HepG2 (cell line): ENCODE measurements at regions not wholly inside any gene's neighbourhood (a gene's known extent, or its start where the extent isn't known, plus 50 kb on each side); places are given as distances from the start of the nearest gene placed in this dataset.
A peak's percentile ranks its signal among the peaks of the same experiment; 100 is the strongest.

Experiments used
- ATAC-seq: fragments of 200-7000 bp; cut with Tn5 transposase; 3 replicates; pipeline ENCODE4 v1.9.1; 2020; ENCODE audit warnings: mild to moderate bottlenecking, moderate library complexity
- BruUV-seq: library from RNA; stranded (reverse); fragments of 400-500 nt; replicated peaks from 2 replicates; lab custom pipeline; 2021; lab: Mats Ljungman, UMichigan
- CTCF ChIA-PET: fragments of 300-600 bp; formaldehyde crosslinking; extraction: SDS; loops from one replicate; lab custom pipeline; 2021; ENCODE audit warnings: low total read pairs, inconsistent platforms, low intra/inter-chr PET ratio; lab: Yijun Ruan, JAX
- POLR2A ChIA-PET: fragments of 350-600 bp; sonication (Branson Sonifier 250); formaldehyde crosslinking; loops from one replicate; lab custom pipeline; 2020; ENCODE audit warnings: antibody characterized with exemption, inconsistent platforms; lab: Yijun Ruan, JAX
- DNase-seq: peaks from one replicate; pipeline ENCODE4 v3.0.0-alpha.2; 2015; ENCODE audit warnings: low spot score
- FAIRE-seq: peaks from 3 replicates; lab custom pipeline; 2011; peaks lifted over from hg19 to GRCh38; lab: Jason Lieb, UNC
- H2AFZ ChIP-seq: one replicate; pipeline ENCODE4 v1.6.1; 2011; ENCODE audit warnings: low read length, inconsistent platforms
- H3K27ac ChIP-seq: fragments of 300-600 bp; 3 replicates; pipeline ENCODE4 v1.8.0; 2011; ENCODE audit warnings: mixed run types, mild to moderate bottlenecking, mixed read lengths, low read length, inconsistent platforms; ENCODE audit not compliant: insufficient read depth; ENCODE audit errors: extremely low read length
- H3K27me3 ChIP-seq, 2 experiments: fragments of 200-600 bp in 1 of 2; 2 replicates in 1 of 2; 3 replicates in 1 of 2; pipeline versions ENCODE4 v1.6.0 to v1.8.0; 2011; ENCODE audit warnings: low read length in 2 of 2, mild to moderate bottlenecking in 2 of 2, moderate library complexity in 2 of 2, inconsistent platforms in 1 of 2; ENCODE audit not compliant: insufficient read depth in 2 of 2, control insufficient read depth in 1 of 2
- H3K36me3 ChIP-seq, 2 experiments: fragments of 200-600 bp in 1 of 2; replicated peaks in 1 of 2; 2 replicates in 1 of 2; 3 replicates in 1 of 2; pipeline versions ENCODE4 v1.5.1 to v1.8.0; 2011; ENCODE audit warnings: low read length in 2 of 2, inconsistent platforms in 1 of 2; ENCODE audit not compliant: insufficient read depth in 2 of 2, control insufficient read depth in 1 of 2
- H3K4me1 ChIP-seq: 2 replicates; pipeline ENCODE4 v1.5.1; 2012; ENCODE audit warnings: low read length, inconsistent platforms; ENCODE audit not compliant: insufficient read depth
- H3K4me2 ChIP-seq: 2 replicates; pipeline ENCODE4 v1.6.0; 2011; ENCODE audit warnings: low read depth, low read length, inconsistent platforms
- H3K4me3 ChIP-seq, 3 experiments: fragments of 200-600 bp in 1 of 3; sonication (generic), shearing (Covaris generic) in 1 of 3; replicated peaks in 1 of 3; 2 replicates each; pipeline ENCODE4 v1.5.1; 2011 to 2016; ENCODE audit warnings: low read length in 3 of 3, inconsistent platforms in 2 of 3, low read depth in 2 of 3, mild to moderate bottlenecking in 2 of 3, control low read depth in 1 of 3, mixed read lengths in 1 of 3; ENCODE audit not compliant: insufficient read depth in 1 of 3
- H3K79me2 ChIP-seq: one replicate; pipeline ENCODE4 v1.6.1; 2011; ENCODE audit warnings: low read length, inconsistent platforms; ENCODE audit not compliant: insufficient read depth
- H3K9ac ChIP-seq: 2 replicates; pipeline ENCODE4 v1.6.0; 2011; ENCODE audit warnings: mild to moderate bottlenecking, low read depth, low read length, inconsistent platforms; ENCODE audit not compliant: insufficient read depth
- H3K9me3 ChIP-seq: 2 replicates; pipeline ENCODE4 v1.5.1; 2012; ENCODE audit warnings: mild to moderate bottlenecking, low read length
- H4K20me1 ChIP-seq: 2 replicates; pipeline ENCODE4 v1.6.0; 2011; ENCODE audit warnings: inconsistent platforms, mild to moderate bottlenecking, low read length, moderate library complexity; ENCODE audit not compliant: insufficient read depth
- KLF12 ChIP-seq: sonication (generic); formaldehyde crosslinking; IDR thresholded peaks from 2 replicates; pipeline ENCODE4 v1.4.0; 2020; ENCODE audit warnings: missing genetic modification reagents, borderline replicate concordance
- MTF1 ChIP-seq: sonication (generic); formaldehyde crosslinking; IDR thresholded peaks from 2 replicates; pipeline ENCODE4 v1.5.0; 2020; ENCODE audit warnings: missing genetic modification reagents
- RAD21 ChIP-seq: fragments of 450-650 bp; formaldehyde crosslinking; IDR thresholded peaks from 2 replicates; pipeline ENCODE4 v1.5.0; 2020; ENCODE audit warnings: mild to moderate bottlenecking
- STAG1 ChIP-seq: sonication (generic); formaldehyde crosslinking; IDR thresholded peaks from 2 replicates; pipeline ENCODE4 v1.4.0; 2020; ENCODE audit warnings: missing genetic modification reagents
- STAT5B ChIP-seq: sonication (generic); formaldehyde crosslinking; IDR thresholded peaks from 2 replicates; pipeline ENCODE4 v1.4.0; 2020; ENCODE audit warnings: missing genetic modification reagents
- THAP11 ChIP-seq: IDR thresholded peaks from 2 replicates; pipeline ENCODE4 v1.6.1; 2016; ENCODE audit warnings: missing biosample characterization, missing genetic modification reagents
- ZC3H13 ChIP-seq: sonication (generic); formaldehyde crosslinking; IDR thresholded peaks from 2 replicates; pipeline ENCODE4 v1.8.1; 2023; ENCODE audit warnings: mild to moderate bottlenecking, missing genetic modification reagents, moderate library complexity
- ZNF337 ChIP-seq: sonication (generic); formaldehyde crosslinking; IDR thresholded peaks from 2 replicates; pipeline ENCODE4 v1.5.1; 2020; ENCODE audit warnings: missing genetic modification reagents, low read depth, mild to moderate bottlenecking, borderline replicate concordance
- ZNF782 ChIP-seq: sonication (generic); formaldehyde crosslinking; IDR thresholded peaks from 2 replicates; pipeline ENCODE4 v1.4.0; 2020; ENCODE audit warnings: missing genetic modification reagents, mild to moderate bottlenecking, borderline replicate concordance
- whole genome bisulfite sequencing: methylation state at CpG from one replicate; pipeline ENCODE4 v1.1.6; 2017; ENCODE audit warnings: low lambda C conversion rate; 5-methylcytosine and 5-hydroxymethylcytosine counted together
- in situ Hi-C: cut with HindIII; loops from 2 replicates; pipeline ENCODE4 v1.10.0; 2017; ENCODE audit warnings: low pct_unique_long_range_greater_than_20kb; ENCODE audit not compliant: extremely low pct_ligation_motif_present
- intact Hi-C: fragments of 100-400 bp; cut with micrococcal nuclease; formaldehyde crosslinking; loops from one replicate; pipeline ENCODE4 v1.10.0; 2022; ENCODE audit not compliant: unreplicated experiment
- TF ChIP-seq, protein P1 (sequence below): sonication (generic); formaldehyde crosslinking; IDR thresholded peaks from 2 replicates; pipeline ENCODE4 v1.5.0; 2020; ENCODE audit warnings: mild to moderate bottlenecking, missing genetic modification reagents, moderate library complexity
- TF ChIP-seq, protein P2 (sequence below): sonication (generic); formaldehyde crosslinking; IDR thresholded peaks from 2 replicates; pipeline ENCODE4 v1.4.0; 2020; ENCODE audit warnings: missing genetic modification reagents
- TF ChIP-seq, protein P3 (sequence below): sonication (generic); formaldehyde crosslinking; IDR thresholded peaks from 2 replicates; pipeline ENCODE4 v1.5.0; 2020; ENCODE audit warnings: missing genetic modification reagents

DNA sequence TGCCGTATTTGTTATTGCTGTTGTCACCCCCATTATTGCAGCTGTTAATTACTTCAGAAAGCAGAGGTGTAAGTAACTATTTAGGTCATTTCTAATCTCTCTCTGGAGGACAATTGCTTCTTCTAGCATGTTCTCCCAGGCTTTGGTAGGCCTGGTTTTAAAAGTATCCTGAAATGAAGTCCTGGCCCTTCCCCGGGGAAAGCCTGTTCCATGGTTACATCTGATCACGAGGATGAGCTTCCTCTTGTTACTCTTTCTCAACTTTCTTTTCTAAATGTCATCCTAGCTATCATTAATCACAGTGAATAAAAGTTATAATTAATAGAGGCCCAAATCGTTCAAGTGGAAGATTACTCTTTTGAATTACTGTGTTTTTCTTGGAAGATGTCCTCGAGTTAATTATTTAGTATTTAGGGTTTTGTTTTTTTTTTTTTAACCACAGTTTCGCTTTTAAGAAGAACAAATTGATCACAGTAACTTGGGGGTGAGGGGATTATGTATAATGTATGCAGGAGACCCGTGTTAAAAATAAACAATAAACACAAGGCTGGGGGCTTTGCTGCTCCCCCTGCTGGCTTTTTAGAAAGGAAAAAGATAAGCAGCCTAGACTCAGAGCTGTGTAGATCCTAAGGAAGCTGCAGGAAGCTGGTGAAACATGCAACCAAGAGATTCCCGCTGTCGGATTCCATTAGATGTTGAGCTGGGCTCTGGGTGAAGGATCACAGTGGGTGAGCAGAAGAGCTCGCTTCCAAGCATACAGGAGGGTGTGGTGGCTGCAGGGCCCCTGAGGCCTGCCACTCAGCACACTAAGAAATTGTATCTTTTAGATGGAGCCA lies 420.1 kb downstream of the FUT8 start:
- Histone ChIP-seq H3K9ac (no peak overlapping the region), H3K9me3 (no peaks in the 10 kb centered on the region), H3K4me2 (no peak overlapping the region), H2AFZ (no peak overlapping the region), H4K20me1 (no peaks in the 10 kb centered on the region), H3K4me3 (no peak overlapping the region), H3K36me3 (no peaks in the 10 kb centered on the region), H3K79me2 (no peaks in the 10 kb centered on the region), H3K4me1 (no peaks in the 10 kb centered on the region), H3K27ac (no peak overlapping the region), H3K27me3 (peaks cover 3 to 35% of the 10 kb centered on the region in 2 experiments; a peak in 4 of 5 replicates)
- TF ChIP-seq, protein P1, sequence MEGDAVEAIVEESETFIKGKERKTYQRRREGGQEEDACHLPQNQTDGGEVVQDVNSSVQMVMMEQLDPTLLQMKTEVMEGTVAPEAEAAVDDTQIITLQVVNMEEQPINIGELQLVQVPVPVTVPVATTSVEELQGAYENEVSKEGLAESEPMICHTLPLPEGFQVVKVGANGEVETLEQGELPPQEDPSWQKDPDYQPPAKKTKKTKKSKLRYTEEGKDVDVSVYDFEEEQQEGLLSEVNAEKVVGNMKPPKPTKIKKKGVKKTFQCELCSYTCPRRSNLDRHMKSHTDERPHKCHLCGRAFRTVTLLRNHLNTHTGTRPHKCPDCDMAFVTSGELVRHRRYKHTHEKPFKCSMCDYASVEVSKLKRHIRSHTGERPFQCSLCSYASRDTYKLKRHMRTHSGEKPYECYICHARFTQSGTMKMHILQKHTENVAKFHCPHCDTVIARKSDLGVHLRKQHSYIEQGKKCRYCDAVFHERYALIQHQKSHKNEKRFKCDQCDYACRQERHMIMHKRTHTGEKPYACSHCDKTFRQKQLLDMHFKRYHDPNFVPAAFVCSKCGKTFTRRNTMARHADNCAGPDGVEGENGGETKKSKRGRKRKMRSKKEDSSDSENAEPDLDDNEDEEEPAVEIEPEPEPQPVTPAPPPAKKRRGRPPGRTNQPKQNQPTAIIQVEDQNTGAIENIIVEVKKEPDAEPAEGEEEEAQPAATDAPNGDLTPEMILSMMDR (CRISPR knock-in tag): 0 out of 2 replicates have a peak, but pooled peaks have one; percentile 14
- TF ChIP-seq, protein P2, sequence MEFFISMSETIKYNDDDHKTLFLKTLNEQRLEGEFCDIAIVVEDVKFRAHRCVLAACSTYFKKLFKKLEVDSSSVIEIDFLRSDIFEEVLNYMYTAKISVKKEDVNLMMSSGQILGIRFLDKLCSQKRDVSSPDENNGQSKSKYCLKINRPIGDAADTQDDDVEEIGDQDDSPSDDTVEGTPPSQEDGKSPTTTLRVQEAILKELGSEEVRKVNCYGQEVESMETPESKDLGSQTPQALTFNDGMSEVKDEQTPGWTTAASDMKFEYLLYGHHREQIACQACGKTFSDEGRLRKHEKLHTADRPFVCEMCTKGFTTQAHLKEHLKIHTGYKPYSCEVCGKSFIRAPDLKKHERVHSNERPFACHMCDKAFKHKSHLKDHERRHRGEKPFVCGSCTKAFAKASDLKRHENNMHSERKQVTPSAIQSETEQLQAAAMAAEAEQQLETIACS (CRISPR knock-in tag): no peak
- no peak for TF ChIP-seq MTF1
- TF ChIP-seq ZNF337 (CRISPR knock-in tag): no peak
- peak; percentile 5; the same call in 1 of the 2 replicates for TF ChIP-seq STAG1 (CRISPR knock-in tag)
- TF ChIP-seq ZNF782 (CRISPR knock-in tag): no peak
- TF ChIP-seq RAD21 (CRISPR knock-in tag): no peak
- TF ChIP-seq, protein P3, sequence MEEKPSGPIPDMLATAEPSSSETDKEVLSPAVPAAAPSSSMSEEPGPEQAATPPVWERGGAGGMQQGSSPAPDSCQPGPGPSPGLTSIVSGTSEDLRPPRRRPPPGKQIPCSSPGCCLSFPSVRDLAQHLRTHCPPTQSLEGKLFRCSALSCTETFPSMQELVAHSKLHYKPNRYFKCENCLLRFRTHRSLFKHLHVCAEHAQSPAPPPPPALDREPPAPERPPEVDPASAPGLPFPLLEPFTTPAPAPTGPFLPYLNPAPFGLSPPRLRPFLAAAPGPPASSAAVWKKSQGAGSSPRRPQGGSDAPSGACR (CRISPR knock-in tag): no peak
- TF ChIP-seq KLF12 (CRISPR knock-in tag): no peak
- TF ChIP-seq THAP11 (CRISPR knock-in tag): no peak
- TF ChIP-seq STAT5B (CRISPR knock-in tag): no peak
- no peak for TF ChIP-seq ZC3H13 (CRISPR knock-in tag)
- ChIA-PET POLR2A (no interaction called here), CTCF (interaction anchor here (0.8 kb wide), 1 partner anchor 668 kb away, joined by 4 read pairs; no protein-coding TSS in a partner anchor)
- FAIRE-seq: no peak
- in situ Hi-C loops: no loop called here
- intact Hi-C loops: loop anchor here (1.0 kb wide), 1 partner anchor 668 kb away; no protein-coding TSS in a partner anchor
- peak; percentile 5 for DNase-seq
- BruUV-seq: no TSS peak
- peak; percentile 53; the same call in 2 of the 3 replicates for ATAC-seq
- 23% methylated on average over 10 of the region's 10 CpGs for WGBS
